D721Med (cell line): ENCODE measurements at regions not wholly inside any gene's neighbourhood (a gene's known extent, or its start where the extent isn't known, plus 50 kb on each side); places are given as distances from the start of the nearest gene placed in this dataset.
"Not testable (repeated sequence)": the region's sequence is repeated elsewhere in the genome, so short reads cannot be mapped to it uniquely, and the experiment has no call there.

Source experiments
- DNase-seq: peaks from one replicate; pipeline ENCODE4 v3.0.0; 2011; ENCODE audit warnings: low spot score; ENCODE audit not compliant: insufficient read length
- FAIRE-seq: peaks from 2 replicates; lab custom pipeline; 2011; peaks lifted over from hg19 to GRCh38; lab: Jason Lieb, UNC
- TF ChIP-seq, protein P1 (sequence below): IDR thresholded peaks from 2 replicates; pipeline ENCODE4 v1.5.1; 2012; ENCODE audit warnings: mild to moderate bottlenecking, control low read depth; ENCODE audit not compliant: insufficient read depth; ENCODE audit errors: missing control alignments

DNA sequence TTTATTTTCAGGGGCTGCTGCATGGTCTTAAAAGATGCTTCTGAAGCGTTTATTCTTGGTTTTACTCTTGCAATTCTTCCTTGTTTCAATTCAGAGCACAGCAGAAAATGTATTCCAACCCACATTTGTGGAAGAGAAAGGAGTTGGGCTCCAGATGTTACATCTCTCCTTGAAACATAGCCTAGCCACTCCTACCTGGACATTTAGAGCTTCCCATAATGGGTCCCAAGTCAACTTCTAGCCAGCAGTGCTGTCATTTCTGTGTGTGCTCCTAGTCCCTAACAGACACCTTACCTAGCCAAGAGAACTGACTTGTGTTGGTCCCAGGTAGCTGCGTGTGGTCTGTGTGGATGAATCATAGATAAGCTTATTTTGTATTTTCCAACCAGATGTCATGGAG is 61.2 kb upstream of the ANKRD55 start:
- FAIRE-seq (no peak), DNase-seq (no peak)
- TF ChIP-seq, protein P1, sequence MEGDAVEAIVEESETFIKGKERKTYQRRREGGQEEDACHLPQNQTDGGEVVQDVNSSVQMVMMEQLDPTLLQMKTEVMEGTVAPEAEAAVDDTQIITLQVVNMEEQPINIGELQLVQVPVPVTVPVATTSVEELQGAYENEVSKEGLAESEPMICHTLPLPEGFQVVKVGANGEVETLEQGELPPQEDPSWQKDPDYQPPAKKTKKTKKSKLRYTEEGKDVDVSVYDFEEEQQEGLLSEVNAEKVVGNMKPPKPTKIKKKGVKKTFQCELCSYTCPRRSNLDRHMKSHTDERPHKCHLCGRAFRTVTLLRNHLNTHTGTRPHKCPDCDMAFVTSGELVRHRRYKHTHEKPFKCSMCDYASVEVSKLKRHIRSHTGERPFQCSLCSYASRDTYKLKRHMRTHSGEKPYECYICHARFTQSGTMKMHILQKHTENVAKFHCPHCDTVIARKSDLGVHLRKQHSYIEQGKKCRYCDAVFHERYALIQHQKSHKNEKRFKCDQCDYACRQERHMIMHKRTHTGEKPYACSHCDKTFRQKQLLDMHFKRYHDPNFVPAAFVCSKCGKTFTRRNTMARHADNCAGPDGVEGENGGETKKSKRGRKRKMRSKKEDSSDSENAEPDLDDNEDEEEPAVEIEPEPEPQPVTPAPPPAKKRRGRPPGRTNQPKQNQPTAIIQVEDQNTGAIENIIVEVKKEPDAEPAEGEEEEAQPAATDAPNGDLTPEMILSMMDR: no peak

DNA sequence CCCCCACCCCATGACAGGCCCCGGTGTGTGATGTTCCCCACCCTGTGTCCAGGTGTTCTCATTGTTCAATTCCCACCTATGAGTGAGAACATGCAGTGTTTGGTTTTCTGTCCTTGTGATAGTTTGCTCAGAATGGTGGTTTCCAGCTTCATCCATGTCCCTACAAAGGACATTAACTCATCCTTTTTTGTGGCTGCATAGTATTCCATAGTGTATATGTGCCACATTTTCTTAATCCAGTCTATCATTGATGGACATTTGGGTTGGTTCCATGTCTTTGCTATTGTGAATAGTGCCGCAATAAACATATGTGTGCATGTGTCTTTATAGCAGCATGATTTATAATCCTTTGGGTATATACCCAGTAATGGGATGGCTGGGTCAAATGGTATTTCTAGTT is 59.7 kb upstream of the ANKRD55 start:
- not testable (repeated sequence) for DNase-seq, FAIRE-seq

DNA sequence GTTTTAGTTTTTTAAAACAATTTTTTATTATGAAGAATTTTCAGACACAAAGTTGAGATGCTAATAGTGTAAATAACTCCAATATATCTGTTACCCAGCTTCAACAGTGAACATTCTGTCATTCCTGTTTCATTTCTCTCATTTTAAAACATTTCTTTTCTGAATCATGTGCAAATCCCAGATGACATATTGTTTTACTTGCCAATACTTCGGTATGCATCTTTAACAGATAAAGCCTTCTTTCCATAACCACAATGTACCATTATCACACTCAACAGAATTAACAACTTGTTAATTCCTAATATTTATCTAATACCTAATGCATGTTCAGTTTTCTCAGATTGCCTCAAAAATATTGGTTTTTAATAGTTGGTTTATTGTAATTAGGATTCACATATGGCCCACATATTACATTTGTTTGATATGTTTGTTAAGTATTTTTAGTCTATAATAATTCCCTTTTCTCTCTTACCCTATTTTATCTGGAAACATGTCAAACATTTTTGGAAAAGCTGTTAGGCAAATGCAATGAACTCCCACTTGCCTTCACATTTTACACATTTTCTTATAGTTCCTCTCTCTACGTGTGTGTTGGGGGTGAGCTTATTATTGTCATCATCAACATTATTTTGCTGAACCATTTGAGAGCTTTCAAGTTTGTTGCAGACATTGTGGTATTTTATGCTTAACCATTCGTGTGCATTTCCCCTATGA is 58.7 kb upstream of the ANKRD55 start:
- TF ChIP-seq, protein P1: no peak
- FAIRE-seq: no peak

DNA sequence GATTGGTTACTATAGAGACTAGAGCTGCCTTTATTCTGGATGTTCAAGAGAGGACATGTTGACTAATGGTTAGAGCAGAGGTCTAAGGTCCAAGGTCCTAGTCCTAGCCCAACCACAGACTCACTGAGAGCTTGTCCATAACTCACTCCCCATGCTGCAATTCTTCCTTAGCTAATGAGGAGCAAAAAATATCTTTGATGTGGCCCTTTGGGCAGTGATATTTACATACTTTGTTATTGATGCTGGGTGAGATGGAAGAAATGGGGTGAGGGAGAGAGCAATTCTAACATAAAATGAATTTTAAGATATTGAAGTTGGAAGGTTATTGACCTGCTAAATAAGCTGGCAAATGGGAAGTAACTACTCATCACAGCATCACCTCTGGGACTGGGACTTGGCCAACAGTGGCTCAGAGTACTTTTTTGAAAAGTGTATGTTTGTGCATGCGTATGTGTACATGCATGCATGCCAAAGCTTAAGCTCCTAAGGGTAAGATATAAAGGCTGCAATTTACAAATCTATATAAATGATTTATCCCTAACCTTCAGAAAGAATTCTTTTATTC is 58.0 kb upstream of the ANKRD55 start:
- FAIRE-seq (no peak), DNase-seq (no peak)
- TF ChIP-seq, protein P1: no peak

More for the DNA sequence above, 58.7 kb upstream of the ANKRD55 start:
- no peak for DNase-seq

DNA sequence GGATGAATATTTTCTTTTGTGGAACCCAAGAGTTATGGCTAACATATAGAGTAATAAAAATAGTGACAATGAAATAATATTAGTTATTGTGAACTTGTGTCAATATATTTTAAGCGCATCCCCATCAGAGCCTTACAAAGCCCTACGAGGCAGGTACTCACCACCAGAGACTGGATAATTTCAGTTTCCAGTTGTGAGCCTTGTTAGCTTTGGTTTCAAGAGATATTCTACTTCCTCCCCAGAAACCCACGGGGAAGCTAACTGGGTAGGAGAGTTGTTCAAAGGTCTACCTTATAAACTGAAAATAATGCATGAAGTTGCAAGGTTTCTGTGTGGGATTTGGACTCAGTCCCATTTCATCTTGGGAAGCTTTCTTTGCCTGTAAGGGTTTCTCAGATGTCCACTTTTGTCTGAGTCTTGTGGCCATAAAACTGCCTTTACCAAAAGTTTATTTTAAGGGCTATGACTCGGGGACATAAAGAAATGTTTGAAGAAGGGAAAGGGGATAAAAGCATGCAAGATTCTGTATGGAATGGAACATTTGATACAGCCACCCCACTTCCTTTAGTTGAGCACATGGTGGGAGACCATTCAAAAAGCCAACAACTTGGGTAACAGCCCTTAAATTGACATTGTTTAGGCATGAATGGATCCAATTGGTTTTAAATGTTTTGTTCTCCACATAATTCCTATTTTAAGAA is 57.4 kb upstream of the ANKRD55 start:
- no peak for FAIRE-seq
- no peak for DNase-seq
- TF ChIP-seq, protein P1: no peak

DNA sequence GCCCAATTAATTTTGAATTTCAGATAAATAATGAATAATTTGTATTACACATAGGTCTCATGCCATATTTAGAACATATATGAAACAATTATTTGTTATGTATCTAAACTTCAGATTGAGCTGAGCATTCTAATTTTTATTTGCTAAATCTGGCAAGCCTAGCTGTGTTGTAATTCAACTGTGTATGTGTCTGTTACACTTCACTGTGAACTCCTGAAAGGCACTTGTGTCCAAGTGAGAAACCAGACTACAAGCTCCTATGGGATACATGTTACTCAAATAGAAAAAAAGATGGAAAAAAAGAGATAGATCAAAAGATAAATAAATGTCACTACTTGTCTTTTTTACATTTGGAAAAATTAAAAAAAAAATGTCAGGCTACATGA is 56.5 kb upstream of the ANKRD55 start:
- TF ChIP-seq, protein P1: no peak
- FAIRE-seq (no peak), DNase-seq (no peak)

DNA sequence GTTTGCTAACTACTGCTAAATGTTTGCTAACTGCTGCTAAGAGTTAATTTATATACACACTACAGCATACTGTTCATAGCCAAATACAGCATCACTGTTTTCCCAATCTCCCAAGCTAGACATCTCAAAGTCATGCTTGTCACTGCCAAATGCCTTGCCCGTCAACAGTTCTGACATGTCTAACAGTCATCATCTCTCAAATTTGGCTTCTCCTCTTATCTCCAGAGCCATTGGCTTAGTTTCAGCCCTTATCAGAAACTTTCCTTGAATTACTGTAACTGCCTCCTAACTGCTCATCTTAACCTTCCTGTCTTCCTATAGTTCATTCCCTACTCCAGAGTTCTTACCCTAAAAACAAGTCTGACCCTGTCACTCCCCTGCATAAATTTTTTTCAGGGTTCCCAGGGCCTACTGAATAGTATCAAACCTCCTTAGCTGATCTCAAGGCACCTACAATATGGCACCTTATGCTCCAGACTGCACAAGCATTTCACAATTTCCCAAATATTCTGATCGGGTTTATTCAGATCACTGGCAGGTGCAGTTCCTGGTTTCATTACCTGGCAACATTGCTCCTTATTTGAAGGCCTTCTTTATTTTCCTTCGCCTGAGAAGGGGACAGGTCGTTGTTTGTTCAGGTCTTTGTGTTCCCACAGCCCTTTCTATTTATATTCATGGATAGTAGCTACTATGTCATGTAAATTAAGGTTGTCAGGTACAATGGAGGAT is 55.9 kb upstream of the ANKRD55 start:
- no peak for FAIRE-seq
- no peak for DNase-seq
- TF ChIP-seq, protein P1: no peak
